OCI-LY7 (cell line): ENCODE measurements at regions not wholly inside any gene's neighbourhood (a gene's known extent, or its start where the extent isn't known, plus 50 kb on each side); places are given as distances from the start of the nearest gene placed in this dataset.

ENCODE experiments used
- CTCF ChIP-seq: fragments of 200-600 bp; sonication (generic); conservative IDR thresholded peaks from 2 replicates; pipeline ENCODE4 v1.5.1; 2014; ENCODE audit warnings: mild to moderate bottlenecking, antibody characterized with exemption, low read length, moderate library complexity, mixed read lengths
- EZH2phosphoT487 ChIP-seq: fragments of 200-600 bp; sonication (generic); IDR thresholded peaks from 2 replicates; pipeline ENCODE4 v1.6.1; 2018; ENCODE audit warnings: low read depth, borderline replicate concordance, mild to moderate bottlenecking, mixed run types, antibody characterized with exemption, low read length, moderate library complexity, mixed read lengths

- TF ChIP-seq CTCF: no peak
- no peak for TF ChIP-seq EZH2phosphoT487
Measured at GRCh38 chr1:59058665-59059439, 238.0 kb upstream of the FGGY start.
